Mesodermal cell (in vitro differentiated cells): ENCODE measurements at regions not wholly inside any gene's neighbourhood (a gene's known extent, or its start where the extent isn't known, plus 50 kb on each side); places are given as distances from the start of the nearest gene placed in this dataset.

ENCODE experiments used
- H3K27ac ChIP-seq: 2 replicates; pipeline ENCODE4 v1.7.0; 2013; ENCODE audit warnings: mild to moderate bottlenecking, low read depth, low read length, moderate library complexity; ENCODE audit not compliant: severe bottlenecking
- H3K36me3 ChIP-seq: 2 replicates; pipeline ENCODE4 v1.7.1; 2013; ENCODE audit warnings: mild to moderate bottlenecking, low read length, moderate library complexity; ENCODE audit not compliant: control insufficient read depth, insufficient read depth
- H3K4me1 ChIP-seq: one replicate; pipeline ENCODE4 v1.7.1; 2013; ENCODE audit warnings: mild to moderate bottlenecking, low read length; ENCODE audit not compliant: insufficient read depth, control insufficient read depth, poor library complexity, severe bottlenecking
- H3K4me3 ChIP-seq: 2 replicates; pipeline ENCODE4 v1.7.0; 2013; ENCODE audit warnings: low read length, control low read depth, mild to moderate bottlenecking; ENCODE audit not compliant: insufficient read depth, poor library complexity, severe bottlenecking; ENCODE audit errors: extremely low read depth
- H3K9me3 ChIP-seq: 2 replicates; pipeline ENCODE4 v1.7.1; 2013; ENCODE audit warnings: mild to moderate bottlenecking, low read length, moderate library complexity; ENCODE audit not compliant: control insufficient read depth
- WGBS, 2 experiments: methylation state at CpG; one replicate each; pipeline ENCODE4 v1.1.5; 2013; ENCODE audit warnings: missing lambda C conversion rate in 2 of 2; ENCODE audit not compliant: insufficient coverage in 2 of 2; 5-methylcytosine and 5-hydroxymethylcytosine counted together

- WGBS, 2 experiments, result no CpG with 5 or more reads among the region's 1 CpG
- no peak overlapping the region for H3K4me3 ChIP-seq
Measured at GRCh38 chr1:87220993-87221392, 107.7 kb upstream of the LMO4 start.

GRCh38 chr1:87224201-87224600, 104.5 kb upstream of the LMO4 start:
- Histone ChIP-seq H3K27ac (no peak overlapping the region), H3K36me3 (no peaks in the 10 kb centered on the region), H3K4me1 (peaks cover 4% of the 10 kb centered on the region), H3K9me3 (no peaks in the 10 kb centered on the region), H3K4me3 (no peak overlapping the region)
- 80 to 94% methylated on average over 2 of the region's 2 CpGs for WGBS, 2 experiments

More at GRCh38 chr1:87220993-87221392, 107.7 kb upstream of the LMO4 start:
- no peaks in the 10 kb centered on the region for H3K9me3 ChIP-seq
- no peaks in the 10 kb centered on the region for H3K36me3 ChIP-seq
- H3K4me1 ChIP-seq, result no peaks in the 10 kb centered on the region
- H3K27ac ChIP-seq, result no peak overlapping the region

- Histone ChIP-seq H3K4me1 (peaks cover 4% of the 10 kb centered on the region), H3K9me3 (no peaks in the 10 kb centered on the region), H3K27ac (no peak overlapping the region), H3K36me3 (no peaks in the 10 kb centered on the region), H3K4me3 (no peak overlapping the region)
- 93% methylated on average over 3 of the region's 3 CpGs; no CpG with 5 or more reads in 1 of the 2 experiments for WGBS, 2 experiments
Measured at GRCh38 chr1:87225171-87225570, 103.5 kb upstream of the LMO4 start.

GRCh38 chr1:87226341-87226760, 102.3 kb upstream of the LMO4 start:
- Histone ChIP-seq H3K9me3 (no peaks in the 10 kb centered on the region), H3K27ac (peak overlapping the region; percentile 74), H3K36me3 (no peaks in the 10 kb centered on the region), H3K4me1 (peaks cover 4% of the 10 kb centered on the region), H3K4me3 (no peak overlapping the region)
- 61 to 76% methylated on average over 7 to 8 of the region's 8 CpGs for WGBS, 2 experiments

GRCh38 chr1:87227651-87228050, 101.0 kb upstream of the LMO4 start:
- Histone ChIP-seq H3K4me3 (no peak overlapping the region), H3K27ac (no peak overlapping the region), H3K9me3 (no peaks in the 10 kb centered on the region), H3K36me3 (no peaks in the 10 kb centered on the region), H3K4me1 (peaks cover 4% of the 10 kb centered on the region)
- 80% methylated on average over 1 of the region's 3 CpGs; no CpG with 5 or more reads in 1 of the 2 experiments for WGBS, 2 experiments

GRCh38 chr1:87230501-87230900, 98.2 kb upstream of the LMO4 start:
- 93 to 100% methylated on average over 1 to 2 of the region's 2 CpGs for whole genome bisulfite sequencing, 2 experiments
- Histone ChIP-seq H3K36me3 (no peaks in the 10 kb centered on the region), H3K4me3 (no peak overlapping the region), H3K27ac (no peak overlapping the region), H3K9me3 (no peaks in the 10 kb centered on the region), H3K4me1 (peaks cover 4% of the 10 kb centered on the region)

- 93 to 98% methylated on average over 6 to 7 of the region's 8 CpGs for WGBS, 2 experiments
- Histone ChIP-seq H3K4me3 (no peak overlapping the region), H3K27ac (no peak overlapping the region), H3K36me3 (no peaks in the 10 kb centered on the region), H3K4me1 (no peaks in the 10 kb centered on the region), H3K9me3 (no peaks in the 10 kb centered on the region)
Measured at GRCh38 chr1:87231703-87232367, 96.8 kb upstream of the LMO4 start.

GRCh38 chr1:87236585-87236984, 92.1 kb upstream of the LMO4 start:
- 83% methylated on average over 2 of the region's 2 CpGs; no CpG with 5 or more reads in 1 of the 2 experiments for WGBS, 2 experiments
- Histone ChIP-seq H3K4me1 (peaks cover 14% of the 10 kb centered on the region), H3K9me3 (no peaks in the 10 kb centered on the region), H3K36me3 (no peaks in the 10 kb centered on the region), H3K27ac (no peak overlapping the region), H3K4me3 (no peak overlapping the region)

GRCh38 chr1:87239997-87240605, 88.6 kb upstream of the LMO4 start:
- Histone ChIP-seq H3K27ac (peak overlapping the region; percentile 68), H3K4me1 (peaks cover 18% of the 10 kb centered on the region), H3K9me3 (no peaks in the 10 kb centered on the region), H3K36me3 (no peaks in the 10 kb centered on the region), H3K4me3 (no peak overlapping the region)
- WGBS, 2 experiments, result 100% methylated on average over 1 to 2 of the region's 2 CpGs

- Histone ChIP-seq H3K27ac (peak overlapping the region; percentile 68), H3K36me3 (no peaks in the 10 kb centered on the region), H3K9me3 (no peaks in the 10 kb centered on the region), H3K4me3 (no peak overlapping the region), H3K4me1 (peaks cover 18% of the 10 kb centered on the region)
- 93 to 100% methylated on average over 2 to 4 of the region's 8 CpGs for WGBS, 2 experiments
Measured at GRCh38 chr1:87240661-87241285, 87.9 kb upstream of the LMO4 start.
